Muscle of arm (tissue), 1 donor: ENCODE measurements at regions not wholly inside any gene's neighbourhood (a gene's known extent, or its start where the extent isn't known, plus 50 kb on each side); places are given as distances from the start of the nearest gene placed in this dataset.

Experiments
- DNase-seq: peaks from one replicate; pipeline ENCODE4 v3.0.0-alpha.2; 2013

DNA sequence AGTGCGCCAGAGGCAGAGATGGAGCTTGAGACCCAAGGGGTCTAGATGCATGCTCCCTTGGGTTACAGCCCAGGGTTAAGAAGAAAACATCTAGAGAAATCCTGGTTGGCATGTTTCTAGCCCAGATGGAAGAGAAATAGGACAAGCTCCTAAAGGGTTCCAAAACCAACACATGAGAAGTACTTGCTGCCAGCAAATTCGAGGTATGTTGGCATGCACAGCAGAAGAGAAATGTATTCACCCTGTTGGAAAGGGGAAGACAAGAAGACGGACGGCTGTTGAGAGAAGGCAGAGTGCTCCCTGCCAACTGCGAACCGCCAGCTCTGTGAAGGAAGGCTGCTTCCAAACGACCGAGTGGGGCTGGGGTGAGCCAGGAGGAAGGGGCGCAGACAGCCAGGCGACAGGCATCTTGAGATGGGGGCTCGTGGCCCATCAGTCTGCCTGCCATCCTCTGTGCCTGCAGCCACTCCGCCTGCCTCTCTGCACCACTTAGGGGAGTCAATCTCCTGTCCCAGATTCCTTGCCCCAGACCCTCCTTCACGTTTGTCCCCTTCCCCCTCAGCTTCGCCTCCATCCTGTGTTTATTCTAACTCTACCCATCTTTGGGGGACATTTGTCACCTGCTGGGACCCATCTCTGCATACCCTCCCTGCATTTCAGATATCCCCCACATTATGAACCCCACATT lies 249.2 kb downstream of the CDC5L start:
- DNase-seq: peak; percentile 47

DNA sequence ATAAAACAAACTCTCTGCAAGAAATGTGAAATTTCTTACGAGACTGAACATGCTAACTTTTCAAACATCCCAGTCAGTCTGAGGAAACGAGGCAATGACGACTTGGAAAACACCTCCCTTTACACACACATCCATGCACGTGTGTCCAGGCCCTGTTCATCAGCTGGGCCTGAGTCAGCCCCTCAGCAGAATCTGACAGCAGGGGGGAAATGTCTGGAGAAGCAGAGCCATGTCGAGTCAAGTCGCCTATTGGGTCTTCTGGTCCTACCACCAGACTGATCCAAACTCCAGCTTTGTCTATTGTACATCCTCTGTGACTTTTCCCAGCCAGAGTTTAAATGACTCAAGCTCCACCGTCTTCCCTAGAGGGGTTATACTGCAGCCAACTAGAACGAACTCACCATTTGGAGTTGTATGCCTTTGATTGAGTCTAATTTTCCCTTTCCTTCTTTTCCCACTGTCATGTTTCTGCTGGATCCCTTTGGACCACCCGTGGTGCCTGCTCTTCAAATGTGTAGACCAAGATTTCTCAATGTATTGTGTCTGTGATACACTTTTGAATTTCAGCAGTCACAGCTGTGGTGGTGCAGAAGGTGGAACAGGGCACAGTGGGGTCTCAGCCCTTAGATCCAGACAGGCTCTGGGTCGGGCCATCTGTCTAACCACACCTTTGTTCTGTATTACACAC lies 254.0 kb downstream of the CDC5L start:
- no peak for DNase-seq

DNA sequence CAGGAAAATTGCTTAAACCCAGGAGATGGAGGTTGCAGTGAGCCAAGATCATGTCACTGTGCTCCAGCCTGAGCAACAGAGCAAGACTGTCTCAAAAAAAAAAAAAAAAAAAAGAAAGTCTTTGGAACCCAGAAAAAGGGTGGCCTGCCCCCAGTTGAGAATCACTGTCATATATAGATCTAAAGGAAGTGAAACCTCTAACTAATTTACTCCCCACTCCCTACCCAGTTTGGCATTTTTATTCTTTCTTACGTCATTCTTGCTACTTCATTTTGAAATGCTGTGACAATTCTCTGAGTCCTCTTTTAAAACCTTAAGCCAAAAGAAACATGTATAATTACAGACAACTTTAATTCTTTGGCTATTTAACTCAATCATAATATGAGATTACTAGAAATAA lies 254.8 kb downstream of the CDC5L start:
- DNase-seq: no peak

DNA sequence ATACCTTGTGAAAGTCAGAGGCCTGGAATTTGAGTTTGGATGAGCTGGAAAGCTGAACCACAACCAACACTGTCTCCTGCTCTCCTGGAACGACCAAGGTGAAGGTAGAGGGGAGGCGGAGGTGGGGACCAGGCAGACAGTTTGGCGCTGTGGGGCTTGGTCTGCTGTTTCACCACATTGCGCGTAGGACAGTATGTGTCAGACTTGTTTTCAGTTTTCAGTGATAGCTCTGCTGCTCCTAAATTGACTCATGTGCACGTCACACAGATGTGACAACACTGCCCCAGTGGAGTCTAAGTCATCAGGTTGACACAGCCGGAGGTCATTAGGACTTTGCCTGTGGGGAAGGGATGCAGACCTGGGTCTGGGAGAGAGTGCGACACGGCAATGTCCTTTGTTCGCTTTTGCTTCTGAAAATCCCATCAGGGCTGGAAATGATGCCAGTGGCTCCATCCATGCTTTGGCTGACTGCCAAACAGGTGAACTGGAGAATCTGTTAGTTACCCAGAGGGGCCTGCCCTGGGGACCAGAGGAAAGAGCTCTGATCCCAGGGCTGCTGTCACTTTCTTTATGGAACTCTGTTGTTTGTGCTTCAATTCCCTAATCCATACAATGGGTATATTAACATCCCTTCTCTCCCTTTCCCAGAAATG lies 255.5 kb downstream of the CDC5L start:
- DNase-seq: no peak

DNA sequence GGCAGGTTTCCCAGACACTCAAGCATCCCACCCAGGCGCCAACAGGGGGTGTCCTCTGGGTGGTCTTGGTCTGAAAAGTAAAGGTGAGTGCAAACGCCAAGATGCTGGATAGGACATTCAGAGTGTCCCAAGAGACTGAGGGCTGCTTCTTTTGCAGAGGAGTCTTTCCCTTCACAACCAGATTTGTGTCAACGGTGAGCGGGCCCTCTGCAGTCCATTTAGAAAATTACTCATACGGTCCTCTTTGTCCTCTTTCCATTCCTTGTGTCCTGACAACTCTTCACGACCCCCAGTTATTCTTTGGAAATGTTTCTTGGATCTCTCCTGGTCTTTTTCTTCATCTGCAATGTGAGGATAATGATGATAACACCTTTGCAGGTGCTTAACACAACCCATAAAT lies 257.8 kb downstream of the CDC5L start:
- DNase-seq: no peak

DNA sequence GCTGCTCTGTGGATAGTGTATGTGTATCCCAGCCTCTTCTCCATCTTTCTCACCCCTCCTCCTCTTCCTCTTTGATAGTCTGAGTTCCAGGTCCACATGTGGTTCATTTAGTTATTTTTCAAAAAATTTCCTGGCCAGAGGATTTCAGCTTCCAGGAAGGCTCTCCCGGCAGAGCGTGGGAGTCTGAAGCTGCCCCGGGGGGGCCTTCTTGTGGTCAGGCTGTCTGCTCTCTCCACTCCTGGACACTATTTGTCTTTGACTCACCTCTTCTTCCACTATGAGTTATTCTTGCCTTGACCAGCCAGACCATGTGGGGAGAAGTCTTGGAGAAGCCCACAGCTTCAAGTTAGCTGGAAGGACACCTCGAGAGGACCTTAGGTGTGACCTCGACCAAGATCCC lies 258.8 kb downstream of the CDC5L start:
- no peak for DNase-seq

DNA sequence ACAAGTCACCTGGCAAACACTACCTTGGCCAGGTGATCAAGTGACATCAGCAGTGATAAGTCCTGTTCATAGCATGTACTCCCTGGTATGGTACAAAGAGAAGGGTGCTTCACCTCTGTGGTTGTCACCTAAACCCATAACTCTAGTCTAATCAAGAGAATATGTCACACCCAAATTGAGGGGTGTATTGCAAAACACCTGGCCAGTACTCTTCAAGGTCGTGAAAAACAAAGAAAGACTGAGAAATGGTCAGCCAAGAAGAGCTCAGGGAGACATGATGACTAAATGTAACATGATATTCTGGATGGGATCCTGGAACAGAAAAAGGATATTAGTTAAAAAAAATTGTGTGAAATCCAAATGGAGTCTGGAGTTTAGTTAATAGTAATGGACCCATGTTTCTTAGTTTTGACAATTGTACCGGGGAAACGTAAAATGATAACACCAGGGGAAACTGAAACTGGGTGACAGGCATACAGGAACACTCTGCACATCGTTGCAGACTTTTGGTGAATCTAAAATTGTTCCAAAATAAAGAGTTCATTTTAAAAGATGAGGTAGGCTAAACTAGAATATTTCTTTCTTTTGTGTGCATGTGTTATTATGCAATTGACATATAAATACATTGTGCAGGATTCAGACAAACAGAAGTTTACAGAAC lies 262.0 kb downstream of the CDC5L start:
- no peak for DNase-seq

DNA sequence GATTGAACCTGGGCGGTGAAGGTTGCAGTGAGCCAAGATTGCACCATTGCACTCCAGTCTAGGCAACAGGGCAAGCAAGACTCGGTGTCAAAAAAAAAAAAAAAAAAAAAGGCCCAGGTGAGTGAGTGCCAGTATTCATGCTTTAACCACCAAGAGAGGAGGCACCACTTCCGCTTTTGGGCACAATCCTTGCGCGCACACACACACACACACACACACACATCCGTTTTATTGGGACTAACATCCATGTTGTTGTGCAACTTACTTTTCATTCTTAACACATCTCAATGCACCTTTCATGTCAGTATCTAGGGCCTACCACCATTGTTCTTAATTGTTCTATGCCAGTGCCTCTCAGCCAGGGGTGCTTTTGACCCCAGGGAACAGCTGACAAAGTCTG lies 263.0 kb downstream of the CDC5L start:
- DNase-seq: no peak

DNA sequence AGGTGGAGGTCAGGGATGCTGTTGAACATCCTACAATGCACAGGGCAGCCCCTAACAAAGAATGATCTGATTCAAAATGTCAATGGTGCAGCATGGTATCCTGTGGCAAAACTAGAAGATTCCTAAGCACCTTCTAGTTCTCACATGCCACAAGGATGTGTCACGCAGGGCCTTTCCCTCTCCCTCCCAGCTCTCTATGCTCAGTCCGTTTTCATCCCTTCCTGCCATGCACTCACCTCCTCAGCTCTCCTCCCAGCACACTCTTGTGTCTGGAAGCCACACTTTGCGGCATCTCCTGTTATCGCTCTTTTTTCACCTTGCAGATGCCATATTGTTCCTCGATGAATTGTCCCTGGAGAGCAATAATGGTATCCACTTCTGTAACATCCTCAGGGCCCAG lies 263.4 kb downstream of the CDC5L start:
- no peak for DNase-seq

DNA sequence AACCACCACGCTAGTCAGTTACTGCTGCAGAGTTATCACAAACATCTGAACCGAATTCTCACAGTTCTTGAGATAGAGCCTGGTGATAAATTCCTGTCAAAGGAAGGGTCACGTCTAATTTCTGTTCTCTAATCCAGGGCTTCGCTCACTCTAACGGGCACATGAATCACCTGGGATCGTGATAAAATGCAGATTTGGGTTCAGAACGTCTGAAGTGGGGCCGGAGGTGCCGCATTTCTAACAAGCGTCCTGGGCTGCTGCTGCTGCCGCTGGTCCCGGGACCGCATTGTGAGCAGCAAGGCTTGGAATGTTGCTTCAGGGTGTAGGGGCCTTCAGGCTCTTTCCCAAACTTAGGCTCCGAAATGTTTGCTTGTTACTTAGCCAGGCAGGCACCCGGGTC lies 264.1 kb downstream of the CDC5L start:
- no peak for DNase-seq

DNA sequence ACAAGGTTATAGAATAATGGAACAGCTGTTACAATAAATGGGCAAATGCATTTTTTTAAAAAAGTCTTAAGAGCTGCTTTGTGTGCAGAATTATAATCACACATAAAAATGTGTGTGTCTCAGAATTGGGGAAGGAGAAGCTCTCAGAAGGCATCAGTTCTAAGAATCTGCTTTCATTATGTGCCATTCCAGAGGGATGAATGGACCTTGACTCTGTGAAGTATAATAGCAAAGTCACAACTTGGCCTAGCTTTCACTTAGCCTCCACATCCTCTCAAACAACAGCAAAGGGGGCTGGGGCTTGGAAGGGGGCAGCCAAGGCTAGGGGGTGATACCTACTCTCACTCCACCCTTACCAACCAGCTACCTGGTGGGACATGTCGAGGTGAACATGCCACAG lies 265.0 kb downstream of the CDC5L start:
- DNase-seq: no peak

DNA sequence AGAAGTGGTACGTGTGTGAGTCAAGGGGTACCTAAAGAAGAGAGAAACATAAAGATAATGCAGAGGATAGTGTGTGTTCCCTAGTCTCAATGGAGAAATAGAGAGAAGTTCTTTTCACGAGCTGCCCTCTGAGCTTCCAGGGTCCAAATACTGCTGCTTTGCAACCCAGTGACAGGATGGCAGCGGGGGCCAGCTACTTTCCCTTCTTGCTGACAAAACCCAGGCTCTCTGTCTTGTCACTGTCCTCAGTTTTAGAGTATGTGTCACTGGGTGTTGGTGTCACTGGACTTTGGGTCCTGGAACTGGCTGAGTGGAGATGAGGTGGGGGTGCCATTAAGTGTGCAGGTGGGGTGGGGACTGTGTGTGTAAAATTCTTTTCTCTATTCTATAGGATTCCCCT lies 265.6 kb downstream of the CDC5L start:
- DNase-seq: no peak

DNA sequence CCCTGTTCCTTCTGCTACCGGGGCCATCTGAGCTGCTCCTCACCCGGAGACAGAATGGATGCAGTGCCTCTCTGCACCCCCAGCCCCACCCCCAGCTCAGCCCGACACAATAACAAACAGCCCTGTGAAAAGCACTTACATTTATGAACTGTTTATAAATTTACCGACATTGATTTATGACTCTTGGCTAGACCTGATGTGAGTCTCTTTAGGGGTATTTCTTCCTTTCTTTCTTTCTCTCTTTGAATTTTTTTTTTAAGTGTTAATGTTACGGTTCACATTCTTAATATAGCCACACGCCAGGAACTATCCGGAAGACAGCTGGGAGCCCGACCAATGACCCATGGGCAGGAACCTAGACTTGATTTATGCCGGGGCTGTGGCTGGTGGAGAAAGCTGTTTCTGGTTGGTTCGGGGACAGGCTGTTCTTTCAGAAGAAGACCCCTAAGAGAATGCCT lies 266.3 kb downstream of the CDC5L start:
- DNase-seq: no peak

DNA sequence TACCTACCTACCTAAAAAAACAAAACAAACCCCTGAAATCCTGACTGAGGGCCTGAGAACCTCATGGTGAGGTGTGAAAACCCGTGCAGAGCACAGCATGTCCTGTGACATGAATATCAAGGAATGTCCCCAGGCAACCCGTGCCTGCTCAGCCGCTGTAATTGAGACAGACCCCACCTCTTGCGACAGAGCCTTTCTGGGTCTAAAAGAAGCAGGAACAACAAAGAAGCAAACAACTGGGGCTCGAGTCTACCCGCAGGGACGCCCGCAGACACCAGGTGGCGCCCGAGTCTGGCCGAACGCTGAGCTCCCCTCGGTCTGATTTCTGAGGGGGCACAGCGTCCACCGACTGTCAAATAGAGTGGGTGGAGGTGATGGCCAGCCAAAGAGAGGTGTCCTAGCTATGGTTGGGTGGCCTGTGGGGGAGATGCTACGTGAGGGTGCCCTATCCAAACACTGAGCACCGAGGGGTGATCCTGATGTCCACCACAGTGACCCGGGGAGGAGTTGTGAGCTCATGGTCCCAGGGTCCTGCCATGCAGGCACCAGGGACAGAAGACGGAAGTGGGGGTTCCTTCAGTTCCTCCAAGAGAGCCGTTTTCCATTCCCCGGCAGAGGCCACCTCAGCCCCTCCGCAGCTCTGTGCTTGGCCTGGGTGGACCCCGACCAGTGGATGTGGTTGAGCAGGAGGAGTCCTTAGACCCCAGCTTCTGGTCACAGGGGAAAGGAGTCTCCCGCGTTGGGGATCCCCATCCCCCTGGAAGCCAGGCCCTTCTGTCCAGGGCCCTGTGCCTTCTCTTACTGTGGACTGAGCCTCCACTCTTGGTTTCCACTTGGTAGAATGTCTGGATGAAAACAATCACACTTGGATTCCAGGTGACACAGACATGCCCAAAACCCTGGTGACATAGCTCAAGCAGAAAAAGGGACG lies 268.2 kb downstream of the CDC5L start:
- peak; percentile 60 for DNase-seq

DNA sequence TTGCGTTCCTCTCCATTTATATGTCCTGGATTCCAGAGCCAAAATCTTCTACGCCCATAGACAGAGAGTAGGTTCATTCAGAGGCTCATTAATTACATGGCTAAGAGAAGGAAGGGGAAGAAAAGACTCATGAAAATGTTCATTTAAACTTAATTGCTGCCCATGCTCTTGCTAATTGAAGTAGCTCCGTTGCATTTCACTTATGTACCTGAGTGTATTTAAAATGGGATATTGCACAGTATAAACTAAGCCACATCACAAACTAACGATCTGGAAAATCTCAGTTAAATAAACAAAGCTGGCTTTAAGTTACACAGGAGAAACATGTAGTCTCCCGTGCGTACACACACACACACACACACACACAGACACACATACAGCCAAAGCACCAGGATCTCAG lies 269.2 kb downstream of the CDC5L start:
- DNase-seq: no peak

DNA sequence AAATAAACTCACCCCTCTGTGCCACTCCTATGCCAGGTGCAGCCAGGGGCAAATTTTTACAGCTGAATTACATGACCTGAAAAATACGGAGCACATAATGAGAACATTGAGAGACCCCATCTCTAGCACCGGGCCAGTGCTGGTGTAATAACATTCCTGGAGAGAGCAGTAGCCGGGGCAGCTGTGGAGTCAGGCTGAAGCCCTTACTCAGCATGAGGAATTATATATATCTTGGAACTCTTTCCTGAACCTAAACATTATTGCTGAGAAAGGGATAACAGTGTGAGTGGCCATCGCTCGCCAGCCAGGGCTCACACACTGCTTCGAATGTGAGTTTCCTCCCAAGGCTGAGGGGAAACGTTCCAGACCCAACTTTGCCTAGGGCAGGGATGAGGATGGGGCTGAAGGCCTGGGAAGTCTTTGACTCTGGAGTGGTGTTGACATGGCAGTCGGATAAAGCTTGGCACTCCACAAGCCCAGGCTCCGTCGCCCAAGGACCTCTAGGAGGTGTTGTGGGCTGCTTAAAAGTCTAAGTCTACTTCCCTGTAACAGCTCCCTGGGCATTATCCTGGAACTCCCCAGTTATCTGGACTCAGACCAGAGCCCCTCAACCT lies 269.8 kb downstream of the CDC5L start:
- DNase-seq: no peak

DNA sequence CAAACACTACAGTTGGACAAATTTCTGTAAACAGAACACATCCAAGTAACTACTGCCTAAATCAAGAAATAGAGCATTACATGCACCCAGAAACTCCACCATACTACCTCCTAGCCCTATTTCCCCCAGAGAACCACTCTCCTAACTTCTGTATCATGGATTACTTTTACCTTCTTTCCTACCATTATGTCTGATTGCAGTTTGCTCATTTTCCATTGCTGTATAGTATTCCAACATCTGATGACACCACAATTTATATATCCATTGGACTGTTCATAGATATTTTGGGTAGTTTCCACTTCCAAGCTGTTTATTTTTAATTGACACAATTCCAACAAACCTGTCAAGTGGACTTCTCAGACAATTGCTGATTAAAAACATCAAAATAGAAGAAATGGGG lies 271.1 kb downstream of the CDC5L start:
- no peak for DNase-seq

DNA sequence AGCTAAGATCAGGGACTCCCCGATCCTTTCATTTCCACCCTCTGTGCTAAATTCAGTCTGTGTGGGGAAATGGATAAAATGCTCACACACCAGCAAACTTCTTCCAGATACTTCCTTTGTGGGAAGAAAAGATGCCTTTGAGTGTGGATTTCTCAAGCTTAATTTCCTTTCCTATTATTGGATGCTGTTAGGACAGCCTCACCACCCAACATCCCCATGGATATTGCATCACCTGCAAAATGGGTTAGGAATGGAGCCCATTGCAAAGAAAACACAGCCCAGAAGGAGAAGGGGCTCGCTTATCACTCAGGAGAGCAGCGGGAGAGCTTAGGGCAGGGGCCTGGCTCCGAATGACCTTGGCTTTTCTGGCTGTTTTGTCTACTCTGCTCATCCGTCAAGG lies 272.2 kb downstream of the CDC5L start:
- no peak for DNase-seq

DNA sequence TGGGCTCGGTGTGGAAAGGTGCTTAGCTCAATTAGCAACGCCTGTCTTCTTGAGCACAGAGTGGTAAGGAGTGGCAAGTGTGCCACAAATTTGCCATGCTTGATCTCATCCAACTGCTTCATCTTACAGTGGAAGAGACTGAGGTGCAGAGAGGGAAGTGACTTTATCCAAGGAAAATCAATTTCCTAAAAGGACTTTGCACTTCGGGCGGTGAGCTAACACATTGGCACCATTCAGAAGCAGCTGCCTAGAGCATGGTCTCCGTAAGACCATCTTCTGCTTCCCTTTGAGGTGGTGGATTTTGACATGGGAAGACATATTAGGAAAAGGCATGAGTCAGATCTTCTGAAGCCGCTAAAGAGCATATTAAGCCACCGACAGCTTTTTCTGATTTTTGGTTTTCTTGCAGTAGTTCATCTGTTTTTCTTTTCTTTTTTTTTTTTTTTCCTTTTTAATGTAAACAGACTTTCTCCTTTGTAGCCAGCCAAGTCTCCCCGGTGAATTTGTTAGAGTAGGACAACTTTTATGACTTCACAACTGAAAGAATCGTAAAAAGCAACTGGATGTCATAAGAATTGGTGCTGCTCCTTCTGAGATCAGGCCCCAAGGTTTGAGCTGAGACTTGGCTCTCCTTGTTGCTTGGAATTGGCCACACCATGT lies 273.2 kb downstream of the CDC5L start:
- no peak for DNase-seq

DNA sequence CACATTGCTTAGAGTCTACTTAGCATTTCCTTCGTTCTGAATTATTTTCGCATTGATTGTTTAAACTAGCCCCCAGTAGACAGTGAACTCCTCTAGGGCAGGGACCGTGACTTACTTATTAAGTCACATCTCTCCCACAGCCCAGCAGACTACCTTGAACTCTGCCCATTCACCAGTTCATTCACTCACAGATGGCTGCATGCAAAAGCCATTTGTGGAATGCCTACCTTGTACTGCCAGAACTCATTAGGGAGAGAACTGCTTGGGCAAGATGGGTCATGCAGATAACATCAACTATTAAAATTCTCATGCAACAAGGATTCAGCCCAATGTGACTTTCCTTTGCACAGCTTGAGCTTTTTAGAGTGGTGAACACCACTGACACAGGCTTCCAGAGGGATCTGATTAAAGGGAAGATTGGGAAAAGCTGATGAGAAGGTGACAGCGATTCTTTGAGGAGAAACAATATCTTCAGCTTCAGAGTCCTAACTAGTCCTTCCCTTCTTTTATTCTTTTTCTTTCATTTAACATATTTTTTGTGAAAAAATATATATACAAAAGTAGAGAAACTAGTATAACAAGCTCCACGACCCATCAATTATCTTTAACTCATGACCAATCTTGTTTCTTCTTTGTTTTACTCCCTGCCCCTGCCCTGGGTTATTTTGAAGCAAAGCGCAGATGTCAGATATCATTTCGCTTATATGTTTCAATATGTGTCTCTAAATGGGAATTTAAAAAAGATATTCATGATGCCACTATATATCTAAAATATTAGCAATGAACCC lies 273.9 kb downstream of the CDC5L start:
- no peak for DNase-seq
